Right cardiac atrium (tissue), 5 donors: ENCODE measurements at regions not wholly inside any gene's neighbourhood (a gene's known extent, or its start where the extent isn't known, plus 50 kb on each side); places are given as distances from the start of the nearest gene placed in this dataset.

Source experiments
- ATAC-seq, 2 donors: fragments of 200-7000 bp; cut with Tn5 transposase; one replicate each; pipeline versions ENCODE4 v1.8.0 to v1.9.1; 2020; ENCODE audit warnings: moderate library complexity in 2 of 2, mild to moderate bottlenecking in 1 of 2
- DNase-seq, 3 donors: peaks; one replicate each; pipeline ENCODE4 v3.0.0-alpha.2; 2020
- H3K27ac ChIP-seq: one replicate; pipeline ENCODE4 v1.5.1; 2013; ENCODE audit warnings: mild to moderate bottlenecking, low read length, control low read depth, moderate library complexity
- H3K27me3 ChIP-seq: one replicate; pipeline ENCODE4 v1.6.1; 2013; ENCODE audit not compliant: control insufficient read depth, insufficient read depth
- H3K4me1 ChIP-seq: one replicate; pipeline ENCODE4 v1.6.1; 2013; ENCODE audit warnings: low read length; ENCODE audit not compliant: control insufficient read depth, insufficient read depth
- H3K4me3 ChIP-seq: one replicate; pipeline ENCODE4 v1.5.1; 2013; ENCODE audit warnings: low read length, control low read depth
- H3K9me3 ChIP-seq: one replicate; pipeline ENCODE4 v1.6.1; 2013; ENCODE audit warnings: low read length; ENCODE audit not compliant: control insufficient read depth
- WGBS: extraction: QIAGEN DNeasy Blood & Tissue Kit; methylation state at CpG from one replicate; pipeline ENCODE4 v1.1.7; 2013; 5-methylcytosine and 5-hydroxymethylcytosine counted together
- intact Hi-C, 4 donors: fragments of 100-400 bp; cut with DNase I; formaldehyde crosslinking; loops; one replicate each; pipeline versions ENCODE4 v1.11.0 to v1.14.0; 2022 to 2023
- donor health status: healthy with polysubstance abuse.
- donor health status: DM: no; HTN: yes; CAD: no.
- donor health status: DM: no; HTN: no; CAD: no.
- donor health status: DM: no; HTN: yes; CAD: no; lungs with severe emphysema.
- donor health status: DM: yes; HTN: yes; CAD: no.

- H3K27me3 ChIP-seq = no peaks in the 10 kb centered on the region
- H3K9me3 ChIP-seq = no peaks in the 10 kb centered on the region
- DNase-seq (no peak), ATAC-seq (no peak)
- intact Hi-C loops = loop anchor here in 1 of 4 donors (10.0 kb wide), 1 partner anchor 405 kb away; no protein-coding TSS in a partner anchor
- H3K4me1 ChIP-seq = no peaks in the 10 kb centered on the region
- H3K27ac ChIP-seq = no peak overlapping the region
- H3K4me3 ChIP-seq = no peak overlapping the region
These were observed 762.4 kb downstream of the DSC3 start for GRCh38 chr18:30280186-30280585.

- ATAC-seq = no peak
- DNase-seq = no peak
- intact Hi-C loops = no loop called here
- no peak overlapping the region for H3K4me3 ChIP-seq
- 82% methylated on average over 1 of the region's 1 CpG for WGBS
- no peaks in the 10 kb centered on the region for H3K4me1 ChIP-seq
- H3K27ac ChIP-seq = no peak overlapping the region
- H3K27me3 ChIP-seq = no peaks in the 10 kb centered on the region
- H3K9me3 ChIP-seq = no peaks in the 10 kb centered on the region
These were observed 764.9 kb downstream of the DSC3 start for GRCh38 chr18:30277676-30278075.

- no peaks in the 10 kb centered on the region for H3K4me1 ChIP-seq
- H3K9me3 ChIP-seq = no peaks in the 10 kb centered on the region
- no peak for DNase-seq
- H3K4me3 ChIP-seq = no peak overlapping the region
- no peak overlapping the region for H3K27ac ChIP-seq
- no peaks in the 10 kb centered on the region for H3K27me3 ChIP-seq
- 79% methylated on average over 3 of the region's 3 CpGs for WGBS
- ATAC-seq = no peak
- intact Hi-C loops = no loop called here
These were observed 770.8 kb downstream of the DSC3 start for GRCh38 chr18:30271716-30272115.

DNA sequence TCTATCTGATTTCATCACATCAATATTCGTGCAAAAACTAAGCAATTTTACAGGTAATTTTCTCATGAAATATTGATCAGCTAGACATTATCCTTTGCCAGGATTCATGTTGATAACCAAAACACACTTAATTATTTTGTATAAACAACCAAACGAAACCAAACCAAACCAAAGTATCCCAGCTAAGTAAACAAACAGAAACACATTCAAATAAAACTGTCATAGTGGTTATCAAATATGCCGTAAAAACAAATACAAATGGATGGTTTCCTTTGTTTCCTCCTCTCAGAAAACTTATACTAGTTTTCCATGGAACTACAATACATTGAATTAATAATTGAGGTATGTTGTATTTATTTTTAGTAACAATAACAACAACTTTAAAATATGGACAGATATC lies 777.4 kb downstream of the DSC3 start:
- intact Hi-C loops = no loop called here
- DNase-seq (no peak), ATAC-seq (no peak)
- Histone ChIP-seq H3K4me1 (no peaks in the 10 kb centered on the region), H3K27me3 (no peaks in the 10 kb centered on the region), H3K4me3 (no peak overlapping the region), H3K9me3 (no peaks in the 10 kb centered on the region), H3K27ac (no peak overlapping the region)
- WGBS = 71% methylated on average over 3 of the region's 3 CpGs

DNA sequence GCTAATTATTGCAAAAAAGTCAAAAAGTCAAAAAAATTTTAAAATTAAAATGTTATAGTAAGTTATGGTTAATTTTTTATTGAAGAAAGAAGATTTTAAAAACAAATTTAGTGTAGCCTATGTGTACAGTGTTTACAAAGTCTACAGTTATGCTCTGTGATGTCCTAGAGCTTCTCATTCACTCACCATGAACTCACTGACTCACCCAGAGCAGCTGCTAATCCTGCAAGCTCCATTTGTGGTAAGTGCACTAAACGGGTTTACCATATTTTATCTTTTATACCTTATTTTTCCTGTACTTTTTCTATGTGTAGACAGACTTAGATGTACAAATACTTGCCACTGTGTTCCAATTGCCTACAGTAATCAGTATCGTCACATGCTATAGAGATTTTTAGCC lies 788.2 kb downstream of the DSC3 start:
- H3K9me3 ChIP-seq = no peaks in the 10 kb centered on the region
- WGBS = 81% methylated on average over 2 of the region's 2 CpGs
- H3K27ac ChIP-seq = no peak overlapping the region
- H3K4me1 ChIP-seq = no peaks in the 10 kb centered on the region
- DNase-seq (no peak), ATAC-seq (no peak)
- no peaks in the 10 kb centered on the region for H3K27me3 ChIP-seq
- intact Hi-C loops = no loop called here
- H3K4me3 ChIP-seq = no peak overlapping the region

GRCh38 chr18:30248056-30248455 lies 794.5 kb downstream of the DSC3 start:
- ATAC-seq (no peak), DNase-seq (no peak)
- Histone ChIP-seq H3K27me3 (no peaks in the 10 kb centered on the region), H3K4me1 (no peaks in the 10 kb centered on the region), H3K27ac (no peak overlapping the region), H3K9me3 (no peaks in the 10 kb centered on the region), H3K4me3 (no peak overlapping the region)
- intact Hi-C loops = no loop called here

DNA sequence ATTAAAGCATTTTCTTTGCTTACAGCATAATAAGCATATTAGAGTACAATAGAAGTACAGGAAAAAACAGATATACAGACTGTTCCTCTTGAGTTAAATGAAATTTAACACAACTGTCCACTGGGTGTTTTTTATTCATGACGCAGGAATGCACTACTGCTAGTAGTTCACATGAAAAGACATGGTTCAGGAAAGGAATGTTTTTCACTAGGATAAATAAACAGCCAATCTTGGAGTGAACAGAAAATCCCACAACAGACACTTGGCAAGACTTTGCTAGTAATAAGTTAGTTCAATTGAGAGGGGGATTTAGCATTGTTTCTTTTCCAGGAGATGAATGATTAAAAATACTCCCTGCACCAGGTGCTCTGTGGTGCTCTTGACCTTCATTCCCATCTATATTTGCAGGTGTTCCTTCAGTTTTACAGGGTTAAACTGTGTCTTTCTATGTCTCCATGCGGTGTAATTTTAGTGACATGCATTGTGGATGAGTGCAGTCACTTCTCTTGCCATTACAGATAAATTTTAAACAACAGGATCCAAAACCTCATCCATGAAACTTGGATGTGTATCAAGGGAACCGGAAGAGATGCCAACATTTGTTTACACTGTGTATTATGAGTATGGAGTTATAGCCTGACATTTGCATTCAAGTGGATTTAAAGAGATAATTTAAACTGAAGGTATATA lies 796.6 kb downstream of the DSC3 start:
- no peaks in the 10 kb centered on the region for H3K9me3 ChIP-seq
- DNase-seq (no peak), ATAC-seq (no peak)
- H3K4me3 ChIP-seq = no peak overlapping the region
- intact Hi-C loops = no loop called here
- WGBS = 42% methylated on average over 3 of the region's 3 CpGs
- H3K27me3 ChIP-seq = no peaks in the 10 kb centered on the region
- H3K27ac ChIP-seq = no peak overlapping the region
- H3K4me1 ChIP-seq = no peaks in the 10 kb centered on the region

- DNase-seq (no peak), ATAC-seq (no peak)
- Histone ChIP-seq H3K9me3 (no peaks in the 10 kb centered on the region), H3K27ac (no peak overlapping the region), H3K4me1 (no peaks in the 10 kb centered on the region), H3K4me3 (no peak overlapping the region), H3K27me3 (no peaks in the 10 kb centered on the region)
- intact Hi-C loops = no loop called here
These were observed 807.8 kb downstream of the DSC3 start for GRCh38 chr18:30234755-30235154.

DNA sequence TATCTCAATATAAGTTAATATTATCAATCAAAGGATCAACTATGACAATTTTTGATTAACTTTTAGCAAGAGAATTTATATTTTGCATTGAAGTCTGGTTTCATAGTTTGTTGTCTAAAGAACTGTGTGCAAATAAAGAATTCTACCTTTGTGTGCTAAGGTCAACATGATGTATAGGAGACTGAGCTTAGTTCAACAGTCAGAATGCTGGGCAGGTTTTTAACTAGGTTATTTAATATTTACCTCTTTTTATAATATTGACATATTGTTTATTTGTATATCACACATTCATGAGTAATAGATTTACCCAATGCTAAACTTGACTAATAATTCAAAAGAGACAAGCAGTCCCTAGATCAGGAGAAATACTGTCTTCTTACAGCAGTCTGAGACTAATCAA lies 831.4 kb downstream of the DSC3 start:
- no peak for DNase-seq
- Histone ChIP-seq H3K9me3 (no peaks in the 10 kb centered on the region), H3K27me3 (no peaks in the 10 kb centered on the region), H3K4me3 (no peak overlapping the region), H3K4me1 (no peaks in the 10 kb centered on the region), H3K27ac (no peak overlapping the region)
- no peak for ATAC-seq
- intact Hi-C loops = no loop called here

DNA sequence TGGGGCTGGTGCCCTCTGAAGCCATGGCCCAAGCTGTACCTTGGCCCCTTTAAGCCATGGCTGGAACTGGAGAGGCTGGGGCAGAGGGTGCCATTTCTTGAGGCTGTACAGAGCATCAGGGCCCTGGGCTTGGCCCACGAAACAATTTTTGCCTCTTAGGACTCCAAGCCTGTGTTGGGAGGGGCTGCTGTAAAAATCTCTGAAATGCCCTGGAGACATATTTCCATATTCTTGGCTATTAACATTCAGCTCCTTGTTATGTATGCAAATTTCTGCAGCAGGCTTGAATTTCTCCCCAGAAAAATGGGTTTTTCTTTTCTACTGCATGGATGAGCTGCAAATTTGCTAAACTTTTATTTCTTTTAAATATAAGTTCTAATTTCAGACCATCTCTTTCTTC lies 834.0 kb downstream of the DSC3 start:
- DNase-seq = no peak
- no peak overlapping the region for H3K4me3 ChIP-seq
- H3K27me3 ChIP-seq = no peaks in the 10 kb centered on the region
- intact Hi-C loops = no loop called here
- H3K27ac ChIP-seq = no peak overlapping the region
- no peak for ATAC-seq
- H3K4me1 ChIP-seq = no peaks in the 10 kb centered on the region
- H3K9me3 ChIP-seq = no peaks in the 10 kb centered on the region
- WGBS = 63% methylated on average over 1 of the region's 1 CpG

GRCh38 chr18:30192216-30192615 lies 850.3 kb downstream of the DSC3 start:
- ATAC-seq (no peak), DNase-seq (no peak)
- WGBS = 84% methylated on average over 3 of the region's 3 CpGs
- Histone ChIP-seq H3K27ac (no peak overlapping the region), H3K4me1 (no peaks in the 10 kb centered on the region), H3K27me3 (no peaks in the 10 kb centered on the region), H3K4me3 (no peak overlapping the region), H3K9me3 (no peaks in the 10 kb centered on the region)
- intact Hi-C loops = no loop called here

DNA sequence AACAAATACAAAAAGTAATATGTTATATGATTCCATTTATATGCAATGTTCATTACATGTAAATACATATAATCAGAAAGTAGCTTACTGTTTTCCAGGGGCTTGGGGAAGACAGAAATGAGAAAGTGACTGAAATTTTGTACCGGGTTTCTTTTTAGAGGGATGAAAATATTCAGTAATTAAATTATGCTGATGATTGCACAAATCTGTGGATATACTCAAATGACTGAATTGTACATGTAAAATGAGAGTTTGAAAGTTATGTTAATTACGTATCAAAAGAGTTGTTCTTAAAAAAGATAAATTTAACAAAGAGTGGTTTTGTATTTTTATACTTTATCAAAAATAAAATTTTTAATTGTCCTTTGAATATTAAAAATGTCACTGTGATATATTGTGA lies 856.3 kb downstream of the DSC3 start:
- WGBS = 84% methylated on average over 2 of the region's 2 CpGs

More for the DNA sequence above, 856.3 kb downstream of the DSC3 start:
- no peak overlapping the region for H3K4me3 ChIP-seq
- no peak for DNase-seq
- ATAC-seq = no peak
- intact Hi-C loops = no loop called here
- H3K27me3 ChIP-seq = no peaks in the 10 kb centered on the region
- H3K27ac ChIP-seq = no peak overlapping the region
- H3K4me1 ChIP-seq = no peaks in the 10 kb centered on the region
- no peaks in the 10 kb centered on the region for H3K9me3 ChIP-seq
